ENCODE measurements at regions not wholly inside any gene's neighbourhood (a gene's known extent, or its start where the extent isn't known, plus 50 kb on each side); places are given as distances from the start of the nearest gene placed in this dataset.

DNA sequence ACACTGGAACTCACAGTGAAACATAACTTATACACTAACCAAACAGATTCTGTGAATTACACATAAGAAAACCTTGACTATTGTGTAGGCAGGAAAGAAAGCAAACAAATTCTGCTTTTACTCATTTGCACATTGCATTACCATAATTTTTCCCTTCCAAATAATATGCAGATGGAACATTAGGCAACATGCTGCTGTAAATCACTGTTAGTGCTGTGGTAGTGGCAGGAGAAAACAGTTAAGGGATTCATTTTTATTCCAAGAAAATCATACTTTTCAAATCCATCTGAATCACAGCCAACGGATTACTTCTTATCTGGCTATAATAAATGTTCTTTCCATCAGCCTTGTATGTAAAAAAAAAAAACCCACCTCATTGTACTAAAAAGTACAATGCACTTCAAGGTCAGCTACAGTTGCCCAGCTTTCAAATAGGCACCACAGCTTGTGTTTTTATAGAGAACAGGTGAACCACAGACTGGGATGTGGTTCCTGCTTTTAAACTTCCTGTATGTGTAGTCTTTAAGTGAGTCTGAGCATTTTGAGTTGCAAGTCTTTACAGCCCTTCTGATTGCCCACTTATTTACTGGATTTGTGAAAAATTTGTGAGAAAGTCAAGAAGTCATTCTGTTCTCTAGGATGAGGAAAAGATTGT lies 590.0 kb upstream of the SEMA3D start:
- Histone ChIP-seq H3K27me3 (ENCODE audit: control insufficient read depth, low read length) (no peaks in the 10 kb centered on the region), H3K4me3 (ENCODE audit: low read length) (no peak overlapping the region), H3K9me3 (ENCODE audit: control insufficient read depth, insufficient read depth, low read length) (no peaks in the 10 kb centered on the region), H3K9me2 (replicated peaks; ENCODE audit: control insufficient read depth, low read length) (no peaks in the 10 kb centered on the region), H3K36me3 (ENCODE audit: control insufficient read depth, low read length) (no peaks in the 10 kb centered on the region), H4K20me1 (ENCODE audit: control insufficient read depth, insufficient read depth, low read depth, low read length) (no peaks in the 10 kb centered on the region), H3K4me2 (ENCODE audit: low read length) (no peak overlapping the region), H3K4me1 (ENCODE audit: control insufficient read depth, low read length) (no peaks in the 10 kb centered on the region), H3F3A (ENCODE audit: control insufficient read depth, insufficient read depth) (no peaks in the 10 kb centered on the region), H3K27ac (ENCODE audit: low read depth, low read length) (no peak overlapping the region), H3K79me2 (ENCODE audit: control insufficient read depth, low read length) (no peaks in the 10 kb centered on the region)
- no peak for TF ChIP-seq EZH2phosphoT487 (IDR thresholded peaks at IDR 0.05; ENCODE audit: borderline replicate concordance, low read length)
- TF ChIP-seq, protein P1, sequence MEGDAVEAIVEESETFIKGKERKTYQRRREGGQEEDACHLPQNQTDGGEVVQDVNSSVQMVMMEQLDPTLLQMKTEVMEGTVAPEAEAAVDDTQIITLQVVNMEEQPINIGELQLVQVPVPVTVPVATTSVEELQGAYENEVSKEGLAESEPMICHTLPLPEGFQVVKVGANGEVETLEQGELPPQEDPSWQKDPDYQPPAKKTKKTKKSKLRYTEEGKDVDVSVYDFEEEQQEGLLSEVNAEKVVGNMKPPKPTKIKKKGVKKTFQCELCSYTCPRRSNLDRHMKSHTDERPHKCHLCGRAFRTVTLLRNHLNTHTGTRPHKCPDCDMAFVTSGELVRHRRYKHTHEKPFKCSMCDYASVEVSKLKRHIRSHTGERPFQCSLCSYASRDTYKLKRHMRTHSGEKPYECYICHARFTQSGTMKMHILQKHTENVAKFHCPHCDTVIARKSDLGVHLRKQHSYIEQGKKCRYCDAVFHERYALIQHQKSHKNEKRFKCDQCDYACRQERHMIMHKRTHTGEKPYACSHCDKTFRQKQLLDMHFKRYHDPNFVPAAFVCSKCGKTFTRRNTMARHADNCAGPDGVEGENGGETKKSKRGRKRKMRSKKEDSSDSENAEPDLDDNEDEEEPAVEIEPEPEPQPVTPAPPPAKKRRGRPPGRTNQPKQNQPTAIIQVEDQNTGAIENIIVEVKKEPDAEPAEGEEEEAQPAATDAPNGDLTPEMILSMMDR (IDR thresholded peaks at IDR 0.05; ENCODE audit: low read depth, low read length, poor library complexity, severe bottlenecking), result no peak

- TF ChIP-seq, protein P1 (IDR thresholded peaks at IDR 0.05; ENCODE audit: low read depth, low read length, poor library complexity, severe bottlenecking), result no peak
- TF ChIP-seq EZH2phosphoT487 (IDR thresholded peaks at IDR 0.05; ENCODE audit: borderline replicate concordance, low read length), result no peak
- Histone ChIP-seq H3K27ac (ENCODE audit: low read depth, low read length) (no peak overlapping the region), H3K27me3 (ENCODE audit: control insufficient read depth, low read length) (no peaks in the 10 kb centered on the region), H3K4me3 (ENCODE audit: low read length) (no peak overlapping the region), H3K9me2 (replicated peaks; ENCODE audit: control insufficient read depth, low read length) (no peaks in the 10 kb centered on the region), H3F3A (ENCODE audit: control insufficient read depth, insufficient read depth) (no peaks in the 10 kb centered on the region), H3K4me1 (ENCODE audit: control insufficient read depth, low read length) (no peaks in the 10 kb centered on the region), H3K79me2 (ENCODE audit: control insufficient read depth, low read length) (no peaks in the 10 kb centered on the region), H3K9me3 (ENCODE audit: control insufficient read depth, insufficient read depth, low read length) (no peaks in the 10 kb centered on the region), H4K20me1 (ENCODE audit: control insufficient read depth, insufficient read depth, low read depth, low read length) (no peaks in the 10 kb centered on the region), H3K36me3 (ENCODE audit: control insufficient read depth, low read length) (no peaks in the 10 kb centered on the region), H3K4me2 (ENCODE audit: low read length) (no peak overlapping the region)
Measured at GRCh38 chr7:85775431-85775830, 588.6 kb upstream of the SEMA3D start.

- no peak overlapping the region for H3K4me2 ChIP-seq (ENCODE audit: low read length)
- H3K27me3 ChIP-seq (ENCODE audit: control insufficient read depth, low read length), result no peaks in the 10 kb centered on the region
Measured at GRCh38 chr7:85774986-85775385, 588.1 kb upstream of the SEMA3D start.

More at GRCh38 chr7:85774986-85775385, 588.1 kb upstream of the SEMA3D start:
- Histone ChIP-seq H3K9me3 (ENCODE audit: control insufficient read depth, insufficient read depth, low read length) (no peaks in the 10 kb centered on the region), H3K79me2 (ENCODE audit: control insufficient read depth, low read length) (no peaks in the 10 kb centered on the region), H3K36me3 (ENCODE audit: control insufficient read depth, low read length) (no peaks in the 10 kb centered on the region), H3F3A (ENCODE audit: control insufficient read depth, insufficient read depth) (no peaks in the 10 kb centered on the region), H3K4me1 (ENCODE audit: control insufficient read depth, low read length) (no peaks in the 10 kb centered on the region), H3K9me2 (replicated peaks; ENCODE audit: control insufficient read depth, low read length) (no peaks in the 10 kb centered on the region), H3K4me3 (ENCODE audit: low read length) (no peak overlapping the region), H4K20me1 (ENCODE audit: control insufficient read depth, insufficient read depth, low read depth, low read length) (no peaks in the 10 kb centered on the region), H3K27ac (ENCODE audit: low read depth, low read length) (no peak overlapping the region)
- TF ChIP-seq, protein P1 (IDR thresholded peaks at IDR 0.05; ENCODE audit: low read depth, low read length, poor library complexity, severe bottlenecking), result no peak
- TF ChIP-seq EZH2phosphoT487 (IDR thresholded peaks at IDR 0.05; ENCODE audit: borderline replicate concordance, low read length), result no peak
